HG03039 (cell line): ENCODE measurements at regions not wholly inside any gene's neighbourhood (a gene's known extent, or its start where the extent isn't known, plus 50 kb on each side); places are given as distances from the start of the nearest gene placed in this dataset.

Experiments used
- ATAC-seq: cut with Tn5 transposase; IDR thresholded peaks from one replicate; pipeline ENCODE4 v1.9.1; 2021; ENCODE audit warnings: mild to moderate bottlenecking, moderate library complexity; ENCODE audit not compliant: unreplicated experiment

DNA sequence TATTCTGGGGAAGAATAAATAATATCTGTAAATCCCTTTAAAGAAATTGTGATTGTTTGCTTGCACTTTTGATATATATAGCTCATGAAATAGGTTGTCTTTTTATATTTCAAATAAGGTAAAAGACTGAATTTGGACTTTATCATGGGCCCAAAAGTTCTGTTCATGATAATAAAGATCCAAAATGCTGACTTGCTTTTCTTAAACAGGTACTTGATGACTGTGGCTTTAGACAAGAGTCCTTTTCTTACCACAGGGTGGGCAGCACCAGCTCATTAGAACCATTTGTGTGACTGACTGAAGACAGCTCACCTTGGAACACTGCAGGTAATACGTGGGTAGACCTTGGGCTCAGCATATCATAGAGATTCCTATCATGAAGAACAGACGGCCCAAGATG, 432.6 kb downstream of the ETNK1 start:
- ATAC-seq, result no peak

DNA sequence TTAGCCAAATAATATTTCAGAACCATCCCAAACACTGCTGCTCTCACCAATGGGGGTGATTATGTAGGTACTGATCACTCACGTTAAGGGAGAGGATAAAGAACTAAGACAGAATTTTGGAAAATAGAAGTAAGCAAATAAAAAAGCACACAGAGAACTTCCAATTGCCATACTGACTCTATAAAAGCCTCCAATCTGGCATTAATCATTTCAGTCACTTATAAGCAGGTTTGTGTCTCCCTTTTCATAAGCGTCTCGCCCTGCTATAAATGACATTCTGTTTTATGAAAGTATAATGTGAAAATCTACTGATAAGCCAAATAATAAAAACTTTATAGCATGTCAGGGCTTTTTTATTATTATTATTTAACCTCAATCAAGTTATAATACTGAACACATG, 435.2 kb downstream of the ETNK1 start:
- ATAC-seq, result no peak

DNA sequence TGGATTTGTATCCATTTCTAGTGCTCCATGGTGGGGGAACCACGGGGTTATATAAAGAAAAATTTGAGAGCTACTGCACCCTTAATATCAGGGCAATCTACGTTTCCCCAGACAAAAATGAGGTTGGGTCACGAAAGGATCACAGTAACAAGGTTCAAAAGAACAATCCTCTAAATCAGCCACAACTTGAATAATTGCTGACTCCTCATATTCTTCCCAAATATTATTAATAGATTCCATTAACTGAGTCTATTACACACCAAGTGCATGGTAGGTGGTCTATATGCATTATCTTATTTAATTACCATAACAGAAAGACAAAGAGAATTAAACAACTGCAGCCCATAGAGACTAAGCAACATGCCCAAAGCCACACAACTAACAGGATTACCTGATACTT, 438.2 kb downstream of the ETNK1 start:
- ATAC-seq, result no peak

DNA sequence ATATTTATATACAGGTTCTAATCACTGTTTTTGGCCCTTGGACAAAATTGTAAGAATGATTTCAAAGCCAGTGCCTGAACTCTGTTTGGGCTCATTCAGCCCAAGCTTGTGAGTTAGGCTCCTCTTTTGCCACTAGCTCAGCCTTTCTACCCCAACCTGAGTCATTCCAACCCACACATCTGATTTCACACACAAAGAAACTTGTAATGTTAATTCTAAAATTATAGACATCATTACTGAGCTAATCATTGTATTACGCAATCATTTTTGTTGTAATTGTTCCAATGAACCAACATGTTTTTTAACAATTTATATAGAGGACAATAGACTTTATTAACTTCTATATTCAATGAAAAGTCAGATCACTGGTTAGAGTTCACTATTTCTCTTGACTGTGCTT, 441.1 kb downstream of the ETNK1 start:
- no peak for ATAC-seq

DNA sequence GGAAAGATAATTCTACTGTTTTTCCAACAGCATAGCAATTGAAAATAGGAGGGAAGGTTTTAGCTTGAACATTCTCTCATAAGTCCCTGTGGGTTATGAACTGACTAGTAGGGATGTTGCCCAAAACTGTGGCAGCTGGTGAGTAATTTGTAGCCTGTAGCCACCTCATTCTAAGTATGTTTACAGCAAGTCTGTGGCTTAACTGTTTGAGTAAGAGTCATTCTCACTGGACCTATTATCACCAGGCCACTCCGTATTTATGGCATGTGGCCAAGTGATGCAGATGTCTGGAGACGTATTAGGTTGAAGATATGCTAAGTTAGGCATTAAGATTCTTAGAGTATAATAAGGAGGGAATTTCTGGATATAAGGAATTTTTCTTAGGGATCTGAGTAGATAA, 458.3 kb downstream of the ETNK1 start:
- peak; percentile 83 for ATAC-seq

DNA sequence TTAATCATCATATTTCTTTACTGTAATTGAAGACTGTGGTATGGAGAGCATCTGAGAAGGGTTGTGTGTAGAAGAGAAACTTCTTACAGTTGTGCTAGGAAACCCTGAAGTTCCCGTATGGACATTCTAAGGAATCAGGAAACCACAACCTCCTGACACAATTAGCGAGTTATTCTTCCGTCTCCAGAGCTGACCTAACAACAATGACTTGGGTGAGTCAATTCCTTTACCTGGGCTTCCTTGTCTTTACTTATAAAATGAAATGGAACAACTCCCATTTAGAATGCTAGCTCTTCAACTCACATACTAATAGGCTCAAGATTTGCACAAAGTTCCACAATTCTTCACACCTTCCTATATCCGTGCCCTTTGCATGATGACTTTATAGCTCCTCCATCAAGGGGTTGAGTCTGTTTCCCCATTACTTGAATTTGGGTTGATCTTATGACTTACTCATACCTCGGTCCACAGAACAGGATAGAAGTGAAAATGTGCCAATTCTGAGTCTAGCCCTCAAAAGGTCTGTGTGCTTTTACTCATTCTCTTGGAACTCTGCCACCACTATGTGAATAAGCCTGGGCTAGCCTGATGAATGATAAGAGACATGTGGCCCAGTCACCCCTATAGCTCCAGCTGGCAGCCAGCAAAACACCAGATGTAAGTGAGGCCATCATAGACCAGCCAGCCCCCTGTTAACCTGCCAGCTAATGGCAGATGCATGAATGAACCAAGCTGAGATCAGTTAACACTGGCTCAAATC, 459.4 kb downstream of the ETNK1 start:
- ATAC-seq, result no peak

DNA sequence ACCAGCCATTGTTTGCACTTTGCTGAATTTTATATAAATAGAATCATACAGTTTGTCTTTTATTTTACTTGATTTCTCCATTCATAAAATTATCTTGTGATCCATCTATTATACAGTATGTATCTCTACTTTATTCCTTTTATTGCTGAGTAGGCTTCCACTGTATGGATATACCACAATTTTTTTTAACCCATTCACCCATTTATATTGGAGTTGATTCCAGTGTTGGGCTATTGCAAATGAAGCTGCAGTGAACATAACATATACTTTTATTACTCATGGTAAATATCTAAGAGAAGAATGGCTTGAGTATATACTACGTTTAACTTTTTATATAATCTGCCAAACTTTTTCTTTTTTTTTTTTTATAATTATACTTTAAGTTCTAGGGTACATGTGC, 463.6 kb downstream of the ETNK1 start:
- no peak for ATAC-seq

DNA sequence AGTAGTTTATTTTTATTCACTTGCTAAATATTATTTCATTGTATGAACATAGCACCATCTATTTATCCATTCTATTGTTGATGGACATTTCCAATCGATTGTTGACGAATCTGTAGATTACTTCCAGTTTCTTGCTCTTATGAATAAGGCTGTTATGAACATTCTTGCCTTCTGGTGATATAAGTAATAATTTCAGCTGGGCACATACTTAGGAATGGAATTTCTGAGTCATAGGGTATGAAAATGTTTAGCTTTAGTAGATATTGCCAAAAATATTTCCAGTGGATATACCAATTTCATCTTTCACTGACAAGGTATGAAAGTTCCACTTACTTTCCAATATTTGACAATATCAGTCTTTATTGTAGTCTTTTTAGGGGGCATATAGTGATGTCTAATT, 468.5 kb downstream of the ETNK1 start:
- no peak for ATAC-seq

DNA sequence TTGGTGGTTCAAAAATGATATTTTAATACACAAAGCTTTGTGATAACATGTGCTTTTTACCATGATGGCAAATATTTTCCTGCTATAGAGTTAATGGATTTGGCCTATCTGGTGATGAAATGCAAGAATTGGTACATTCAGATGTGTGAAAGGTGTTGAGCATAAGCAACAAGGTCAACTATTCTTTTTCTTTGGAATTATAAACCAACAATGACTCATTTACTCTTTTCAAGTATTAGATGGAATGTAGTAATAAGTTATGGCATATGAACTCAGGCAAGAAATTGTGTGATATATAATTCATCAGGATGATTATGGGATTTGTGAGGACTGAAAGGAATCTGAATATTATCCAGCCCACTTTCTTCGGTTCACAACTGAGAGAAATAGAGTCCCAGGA, 471.4 kb downstream of the ETNK1 start:
- ATAC-seq, result no peak

DNA sequence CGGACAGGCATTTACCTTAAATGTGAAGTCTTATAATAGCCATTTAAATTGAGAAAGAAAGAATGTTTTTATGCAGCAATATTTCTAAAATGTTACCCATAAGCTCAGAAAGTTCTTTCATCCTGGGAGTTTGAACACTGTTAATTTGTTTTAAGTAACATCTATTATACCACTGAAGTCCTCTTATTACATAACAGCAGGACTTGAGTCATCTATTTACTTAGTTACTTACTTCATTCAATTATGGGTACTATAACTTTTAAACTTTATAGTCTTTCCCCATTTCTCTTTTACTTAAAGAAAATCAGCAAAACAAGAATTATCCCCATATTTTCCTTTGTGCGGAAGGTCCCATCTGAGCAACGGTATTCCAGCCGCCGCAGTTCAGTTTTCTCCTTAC, 473.1 kb downstream of the ETNK1 start:
- no peak for ATAC-seq

DNA sequence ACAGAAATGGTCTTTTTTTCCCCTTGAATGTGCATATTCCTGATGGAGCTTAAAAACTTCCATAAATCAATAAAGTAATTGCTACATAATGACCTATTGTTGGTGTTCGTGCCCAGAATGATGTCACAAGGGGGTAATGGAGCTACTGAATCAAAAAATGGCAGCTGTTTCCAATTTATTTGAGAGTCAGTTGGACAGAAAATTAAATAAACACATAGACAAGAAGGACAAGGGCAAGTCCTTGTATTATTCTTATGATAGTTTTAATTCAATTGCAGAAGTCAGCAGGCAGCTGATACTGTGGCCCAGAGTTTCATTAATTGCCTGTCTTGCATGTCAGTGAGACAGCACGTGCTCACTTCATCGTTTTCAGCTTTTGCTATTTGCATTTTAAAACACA, 473.5 kb downstream of the ETNK1 start:
- no peak for ATAC-seq

DNA sequence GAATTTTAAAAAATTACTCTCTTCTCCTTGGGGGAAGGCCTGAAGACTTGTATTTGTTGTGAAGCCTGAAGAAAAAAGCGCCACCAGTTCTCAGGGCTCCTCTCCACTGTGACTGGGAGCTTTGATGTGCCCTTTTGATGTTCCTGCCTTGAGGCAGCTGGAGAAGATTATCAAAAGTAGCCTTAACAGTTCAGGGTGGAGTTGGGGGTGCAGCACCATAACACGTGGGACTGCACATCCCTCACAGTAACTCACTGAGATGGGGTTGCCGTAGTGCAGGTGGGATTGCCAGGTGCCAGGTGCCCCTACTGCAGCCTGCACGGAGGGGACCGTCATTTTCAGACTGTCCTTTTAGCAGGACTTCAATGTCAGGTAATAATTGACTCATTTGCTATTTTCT, 474.1 kb downstream of the ETNK1 start:
- ATAC-seq, result no peak

DNA sequence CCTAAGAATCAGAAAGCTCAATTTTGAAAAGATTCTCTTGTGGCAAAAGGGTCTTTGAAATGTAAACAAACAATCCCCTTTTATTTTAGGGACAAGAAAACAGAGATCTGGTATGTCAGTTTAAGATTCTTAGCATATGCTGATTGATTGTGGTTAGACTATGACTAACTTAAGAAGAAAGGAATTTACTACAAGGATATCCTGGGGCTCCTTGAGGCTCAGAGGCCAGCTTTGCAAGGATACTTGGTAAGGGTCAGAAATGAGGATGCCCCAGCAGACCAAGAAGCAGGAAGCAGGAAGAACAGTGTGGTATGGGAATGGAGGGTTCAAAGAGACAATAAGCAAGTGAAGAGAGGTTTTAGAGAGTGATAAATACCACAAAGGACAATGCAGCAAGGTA, 474.6 kb downstream of the ETNK1 start:
- no peak for ATAC-seq

DNA sequence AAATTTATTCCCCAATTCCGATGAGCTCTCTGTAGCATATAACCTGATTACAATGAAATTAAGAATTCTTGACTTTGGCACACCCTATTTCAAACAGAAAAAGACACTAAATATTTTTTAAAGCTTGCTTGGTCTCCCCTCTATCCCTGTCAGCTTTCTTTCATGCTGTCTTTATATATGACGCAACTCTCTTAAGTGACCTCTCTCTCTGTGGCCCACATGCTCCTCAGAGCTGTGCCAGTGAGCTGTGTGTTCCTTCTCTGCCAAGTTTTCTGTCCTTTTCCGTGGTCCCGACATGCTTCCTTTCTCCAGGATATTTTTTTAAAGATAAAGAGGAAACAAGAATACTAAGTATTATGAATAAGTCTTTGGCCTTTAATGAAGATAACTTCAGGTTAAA, 484.0 kb downstream of the ETNK1 start:
- no peak for ATAC-seq

DNA sequence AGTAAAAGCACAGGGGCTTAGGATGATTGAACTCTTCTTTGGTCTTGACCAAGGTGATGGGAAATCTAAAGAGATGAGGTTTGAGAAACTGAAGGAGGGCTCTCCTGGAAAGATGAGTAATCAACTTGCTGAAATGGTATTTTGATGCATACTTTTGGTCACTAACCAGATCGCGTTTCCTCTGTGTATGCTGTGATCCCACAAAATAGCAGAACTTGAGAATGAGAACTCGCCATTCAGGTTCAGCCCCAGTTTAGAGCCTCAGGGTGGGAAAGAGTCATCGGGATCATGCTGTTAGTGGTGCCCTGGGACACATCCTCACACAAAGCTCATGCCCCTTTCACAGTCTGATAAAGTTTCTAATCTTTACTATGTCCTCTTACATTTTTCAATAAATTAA, 488.8 kb downstream of the ETNK1 start:
- ATAC-seq, result no peak

DNA sequence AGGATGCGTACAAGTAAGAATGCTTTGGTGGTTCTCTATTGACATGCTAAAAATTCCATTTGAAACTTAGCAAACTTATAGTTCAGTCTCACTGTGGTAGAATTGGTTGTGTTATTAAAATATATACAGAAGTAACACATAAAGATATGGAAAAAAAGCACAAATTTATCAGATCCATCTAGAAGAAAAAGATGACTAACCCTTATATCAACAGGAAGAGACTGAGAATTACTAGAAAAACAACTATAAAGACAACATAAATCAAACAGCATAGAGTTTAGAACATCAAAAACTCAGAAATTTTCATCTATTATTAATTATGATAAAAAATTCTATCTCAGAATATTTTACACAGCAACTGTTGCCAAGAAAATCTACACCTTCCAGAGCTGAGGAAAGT, 491.0 kb downstream of the ETNK1 start:
- no peak for ATAC-seq

DNA sequence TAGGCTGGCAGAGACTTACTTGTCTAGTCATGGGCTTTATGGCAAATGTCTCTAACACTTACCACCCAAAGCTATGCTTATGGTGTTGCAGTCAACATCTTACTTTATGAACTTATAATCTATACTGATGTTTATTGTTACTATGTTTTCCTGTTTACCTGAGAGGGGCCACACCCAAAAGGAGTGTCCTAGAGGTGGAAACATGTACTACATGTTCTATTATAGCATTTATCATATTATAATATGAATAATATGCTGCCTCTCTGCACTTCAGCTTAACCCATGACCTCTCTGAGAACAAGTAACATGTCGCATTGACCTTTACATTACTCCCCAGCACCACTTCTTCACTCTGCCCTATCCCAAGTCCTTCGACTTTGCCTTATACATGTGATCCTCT, 501.8 kb downstream of the ETNK1 start:
- ATAC-seq, result no peak

DNA sequence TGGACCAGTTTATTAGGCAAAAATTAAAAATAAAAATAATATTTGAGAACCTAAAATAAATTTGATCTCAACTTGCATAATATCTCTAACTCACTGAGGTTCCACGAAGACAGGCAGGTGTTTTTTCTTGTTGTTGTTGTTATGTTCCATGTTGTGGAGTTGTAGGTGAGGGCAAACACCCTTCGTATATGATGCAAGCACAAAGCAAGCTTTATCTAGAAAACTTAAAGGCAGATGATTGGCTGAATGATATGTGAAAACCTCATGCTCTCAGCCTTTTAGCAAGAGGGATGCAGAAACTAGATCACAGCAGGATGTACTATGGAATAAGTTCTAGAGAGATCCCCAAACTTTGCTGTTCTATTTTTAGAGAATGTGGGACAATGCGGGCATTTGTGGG, 502.7 kb downstream of the ETNK1 start:
- ATAC-seq, result no peak

DNA sequence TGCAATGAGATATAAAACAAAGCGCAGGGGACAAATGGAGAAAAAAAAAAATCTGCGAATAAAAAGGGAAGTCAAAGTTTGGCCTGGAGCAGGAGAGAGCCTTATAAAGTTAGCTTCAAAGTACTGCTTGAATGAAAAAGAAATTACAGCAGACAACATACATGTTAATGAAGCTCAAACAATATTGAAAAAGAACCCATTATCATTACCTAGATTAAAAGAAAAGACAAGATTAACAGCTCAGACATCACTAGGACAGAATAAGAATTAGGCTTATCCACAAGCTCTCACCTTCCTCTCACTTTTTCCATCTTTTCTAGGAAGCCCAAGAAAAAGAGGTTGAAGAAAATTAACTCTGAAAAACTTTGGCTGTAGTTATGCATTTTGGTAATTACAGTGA, 503.5 kb downstream of the ETNK1 start:
- no peak for ATAC-seq

DNA sequence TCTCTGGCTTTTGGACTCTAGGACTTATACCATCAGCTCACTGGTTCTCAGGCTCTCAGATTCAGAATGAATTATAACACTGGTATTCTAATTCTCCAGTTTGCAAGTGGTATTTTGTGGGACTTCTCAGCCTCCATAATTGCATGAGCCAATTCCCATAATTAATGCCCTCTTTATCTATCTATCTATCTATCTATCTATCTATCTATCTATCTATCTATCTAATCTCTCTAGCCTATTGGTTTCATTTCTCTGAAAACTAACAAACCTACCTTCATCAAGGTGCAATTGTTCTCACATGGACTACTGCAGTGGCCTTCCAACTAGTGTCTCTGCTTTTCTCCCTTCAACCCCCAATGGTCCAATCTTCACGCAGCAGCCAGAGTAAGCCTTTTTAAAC, 507.4 kb downstream of the ETNK1 start:
- ATAC-seq, result no peak

DNA sequence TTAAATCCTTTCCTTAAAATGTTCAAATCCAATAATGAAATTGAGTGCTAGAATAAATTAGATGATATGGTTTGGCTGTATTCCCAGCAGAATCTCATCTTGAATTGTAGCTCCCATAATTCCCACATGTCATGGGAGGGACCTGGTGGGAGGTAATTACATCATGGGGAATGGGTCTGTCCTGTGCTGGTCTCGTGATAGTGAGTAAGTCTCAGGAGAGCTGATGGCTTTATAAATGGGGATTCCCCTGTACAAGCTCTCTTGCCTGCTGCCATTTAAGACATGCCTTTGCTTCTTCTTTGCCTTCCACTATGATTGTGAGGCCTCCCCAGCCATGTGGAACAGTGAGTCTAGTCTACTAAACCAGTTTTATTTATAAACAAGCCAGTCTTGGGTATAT, 508.5 kb downstream of the ETNK1 start:
- no peak for ATAC-seq

DNA sequence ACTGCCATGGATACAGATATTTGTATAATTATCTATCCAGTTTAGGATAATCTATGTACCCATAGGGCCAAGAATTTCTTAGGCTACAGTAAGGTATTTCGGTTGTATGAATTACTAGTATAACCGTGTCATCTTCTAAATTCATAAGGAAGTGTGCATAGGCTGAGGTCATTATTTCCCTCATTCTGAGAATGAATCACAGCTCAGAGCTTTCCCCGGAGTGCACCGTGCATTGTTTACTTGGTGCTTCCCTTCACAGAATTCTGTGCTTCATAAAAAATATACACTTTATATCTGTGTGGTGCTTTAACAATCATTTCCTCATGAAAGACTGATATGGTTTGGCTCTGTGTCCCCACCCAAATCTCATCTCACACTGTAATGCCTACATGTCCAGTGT, 514.1 kb downstream of the ETNK1 start:
- ATAC-seq, result no peak

DNA sequence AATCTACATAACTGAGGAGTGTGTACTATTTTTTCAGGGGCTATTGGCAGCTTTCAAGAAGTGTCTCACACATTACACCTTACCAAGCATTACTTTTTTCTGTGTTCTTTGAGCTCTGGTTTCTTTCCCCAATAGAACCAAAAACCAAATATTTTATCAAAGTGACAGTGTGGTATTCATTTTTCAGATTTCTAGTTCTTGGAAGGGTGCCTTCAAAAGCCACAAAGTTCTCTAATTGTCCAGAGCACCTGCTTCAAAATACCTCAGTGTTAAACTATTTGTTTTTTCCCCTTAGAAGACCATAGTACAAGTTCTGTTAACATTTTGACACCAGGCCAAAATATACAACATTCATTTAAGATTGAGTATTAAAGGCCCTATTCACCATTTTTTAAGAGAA, 515.7 kb downstream of the ETNK1 start:
- ATAC-seq, result no peak
